ENCODE measurements at regions not wholly inside any gene's neighbourhood (a gene's known extent, or its start where the extent isn't known, plus 50 kb on each side); places are given as distances from the start of the nearest gene placed in this dataset.
"Not testable (repeated sequence)": the region's sequence is repeated elsewhere in the genome, so short reads cannot be mapped to it uniquely, and the experiment has no call there.

DNA sequence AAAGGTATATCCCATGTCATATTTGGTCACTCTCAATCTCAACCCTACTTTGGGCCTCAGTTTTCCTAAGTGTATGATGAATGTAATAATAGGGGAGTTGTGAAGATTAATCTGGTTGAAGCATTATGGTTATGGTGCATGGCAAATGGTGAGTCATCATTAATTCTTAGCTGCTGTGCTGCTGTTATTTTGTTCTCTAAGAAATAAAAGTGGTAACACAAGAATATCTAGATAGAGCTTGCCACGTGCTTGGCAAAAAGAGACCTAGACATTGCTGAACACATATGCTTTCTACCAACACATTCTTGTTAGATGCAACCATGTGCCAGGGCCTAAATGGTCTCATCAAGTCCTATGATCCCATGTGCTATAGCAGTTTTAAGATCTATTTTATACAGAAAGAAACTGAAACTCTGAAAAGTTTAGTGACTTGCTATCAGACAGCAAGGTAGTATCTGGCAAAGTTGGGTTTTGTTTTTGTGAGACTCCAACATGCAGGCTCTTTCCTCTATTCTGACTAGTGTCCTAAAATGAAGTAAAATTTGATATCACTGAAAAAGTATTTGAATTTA lies 699.9 kb upstream of the MEF2C start:
- DNase-seq (ENCODE audit: low read depth in 2 of 3, low spot score in 2 of 3), result no peak

DNA sequence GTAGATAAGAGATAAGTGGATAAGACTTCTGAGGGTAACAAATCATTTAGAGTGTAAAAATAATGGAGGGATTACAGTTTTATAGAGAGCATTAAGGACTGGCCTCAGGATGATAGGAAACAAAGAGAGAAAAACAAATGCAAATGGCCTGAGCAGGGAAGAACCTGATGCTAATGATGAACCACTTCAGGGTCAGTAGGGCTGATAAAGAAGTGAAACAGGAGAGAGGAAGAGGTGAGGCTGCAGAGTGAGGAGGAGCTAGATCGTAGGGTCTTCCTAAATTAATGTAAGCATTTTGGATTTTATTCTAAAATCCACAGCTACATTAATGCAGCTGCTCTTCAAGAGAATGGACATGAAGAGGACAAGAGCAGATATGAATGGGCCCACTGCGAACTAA lies 698.0 kb upstream of the MEF2C start:
- no peak for DNase-seq (ENCODE audit: low read depth in 2 of 3, low spot score in 2 of 3)

DNA sequence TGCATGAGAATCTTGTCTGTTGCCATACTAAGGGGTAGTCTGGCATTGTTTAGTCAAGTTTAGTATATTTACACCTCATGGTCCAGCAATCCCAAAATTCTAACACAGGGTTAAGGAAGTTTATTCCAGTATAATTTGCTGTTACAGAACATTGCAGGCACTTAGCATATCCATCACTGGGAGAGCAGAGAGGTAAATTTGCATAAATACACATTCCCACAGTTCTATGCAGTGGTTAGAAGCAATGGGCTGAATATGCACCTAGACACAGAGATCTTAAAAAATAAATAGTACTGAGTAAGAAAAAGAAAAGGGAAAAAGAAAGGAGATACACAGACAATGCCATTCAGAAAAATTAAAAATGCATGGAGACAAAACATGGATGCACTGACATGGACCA lies 692.3 kb upstream of the MEF2C start:
- DNase-seq (ENCODE audit: low read depth in 2 of 3, low spot score in 2 of 3), result no peak

DNA sequence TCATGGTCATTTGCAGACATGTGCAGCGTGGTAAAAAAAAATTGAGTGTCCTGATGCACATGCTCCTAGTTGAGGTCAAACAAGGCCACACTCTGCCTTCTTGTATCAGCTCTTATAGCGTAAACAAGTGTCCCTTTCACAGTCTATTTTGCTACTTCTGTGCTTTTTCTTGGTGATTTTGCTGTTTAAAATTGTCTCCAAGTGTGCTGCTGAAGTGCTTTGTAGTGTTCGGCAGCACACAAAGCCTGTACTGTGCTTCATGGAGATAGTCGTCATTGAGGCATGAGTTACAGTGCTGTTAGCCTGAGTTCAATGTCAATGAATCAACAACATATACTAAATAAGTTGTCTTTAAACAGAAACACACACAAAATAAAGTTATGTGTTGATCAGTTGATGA lies 690.4 kb upstream of the MEF2C start:
- no peak for DNase-seq (ENCODE audit: low read depth in 2 of 3, low spot score in 2 of 3)

DNA sequence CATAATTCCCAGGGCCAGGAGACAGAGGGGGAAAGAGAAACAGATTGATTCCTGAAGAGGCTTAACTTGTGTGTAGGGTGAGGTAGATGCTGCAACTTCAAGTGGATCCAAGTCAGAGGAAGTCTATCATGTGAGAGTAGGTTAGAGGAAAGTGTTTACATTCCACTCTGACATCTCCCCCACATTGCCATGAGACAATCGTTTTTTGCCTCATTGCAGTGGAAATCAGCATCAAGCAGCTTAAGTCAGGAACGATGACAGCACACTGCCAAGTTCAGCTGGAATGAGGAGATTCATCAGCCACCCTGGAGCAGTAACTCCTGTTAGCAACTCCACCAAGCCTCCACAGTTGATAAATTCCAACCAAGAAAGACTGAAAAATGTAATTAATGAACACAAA lies 689.7 kb upstream of the MEF2C start:
- no peak for DNase-seq (ENCODE audit: low read depth in 2 of 3, low spot score in 2 of 3)

DNA sequence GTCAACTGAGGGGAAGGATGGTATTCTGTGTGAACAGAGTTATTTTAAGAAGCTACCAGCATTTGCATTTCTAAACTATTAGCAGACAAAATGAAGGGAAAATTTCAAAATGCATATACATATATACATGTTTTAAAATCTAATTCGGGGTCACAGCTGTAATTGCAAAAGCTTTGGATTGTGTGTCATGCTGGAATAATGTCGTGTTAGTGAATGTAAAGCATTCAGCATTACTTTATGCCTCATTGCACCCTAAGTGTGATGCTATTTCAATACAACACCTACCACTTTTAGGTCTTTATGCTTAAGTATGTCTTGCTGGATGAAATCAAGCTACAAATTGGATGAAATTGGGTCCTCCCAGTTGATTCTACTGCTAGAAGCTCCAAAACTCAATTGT lies 687.6 kb upstream of the MEF2C start:
- DNase-seq (ENCODE audit: low read depth in 2 of 3, low spot score in 2 of 3), result no peak

DNA sequence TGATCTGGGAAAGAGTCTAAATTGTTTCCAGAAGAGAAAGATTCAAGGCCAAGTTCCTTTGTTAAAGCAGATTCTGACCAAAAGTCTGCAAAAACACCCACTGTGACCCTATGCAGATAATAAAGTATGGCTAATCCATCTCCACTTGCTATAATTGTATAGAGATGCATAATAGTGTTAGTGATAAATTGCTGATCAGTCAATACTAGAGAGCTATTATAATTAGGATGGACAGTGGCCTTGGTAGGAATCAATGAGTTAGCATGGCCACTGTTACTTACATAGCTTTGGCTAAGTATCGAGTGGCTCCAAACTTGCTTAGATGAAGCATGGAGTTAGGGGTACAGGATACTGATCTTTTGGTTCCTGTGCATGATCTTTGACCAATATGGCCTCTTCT lies 683.4 kb upstream of the MEF2C start:
- DNase-seq (ENCODE audit: low read depth in 2 of 3, low spot score in 2 of 3), result no peak

DNA sequence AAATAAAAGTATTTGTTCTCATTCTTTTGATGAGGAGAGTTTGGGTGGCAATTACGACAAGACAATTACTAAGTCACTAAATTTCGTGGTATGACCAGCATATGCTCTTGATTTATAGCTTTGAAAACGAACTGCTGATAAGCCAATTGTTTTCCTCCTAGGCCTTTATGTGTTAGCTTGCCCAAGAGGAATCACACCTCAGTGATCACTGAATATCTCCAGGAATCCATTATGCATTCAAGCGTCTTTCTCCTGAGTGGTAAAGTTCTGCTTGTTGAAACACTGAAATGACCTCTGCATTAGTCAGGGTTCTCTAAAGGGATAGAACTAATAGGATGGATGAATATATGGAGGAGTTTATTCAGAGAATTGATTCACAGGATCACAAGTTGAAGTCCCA lies 677.7 kb upstream of the MEF2C start:
- no peak for DNase-seq (ENCODE audit: low read depth in 2 of 3, low spot score in 2 of 3)

DNA sequence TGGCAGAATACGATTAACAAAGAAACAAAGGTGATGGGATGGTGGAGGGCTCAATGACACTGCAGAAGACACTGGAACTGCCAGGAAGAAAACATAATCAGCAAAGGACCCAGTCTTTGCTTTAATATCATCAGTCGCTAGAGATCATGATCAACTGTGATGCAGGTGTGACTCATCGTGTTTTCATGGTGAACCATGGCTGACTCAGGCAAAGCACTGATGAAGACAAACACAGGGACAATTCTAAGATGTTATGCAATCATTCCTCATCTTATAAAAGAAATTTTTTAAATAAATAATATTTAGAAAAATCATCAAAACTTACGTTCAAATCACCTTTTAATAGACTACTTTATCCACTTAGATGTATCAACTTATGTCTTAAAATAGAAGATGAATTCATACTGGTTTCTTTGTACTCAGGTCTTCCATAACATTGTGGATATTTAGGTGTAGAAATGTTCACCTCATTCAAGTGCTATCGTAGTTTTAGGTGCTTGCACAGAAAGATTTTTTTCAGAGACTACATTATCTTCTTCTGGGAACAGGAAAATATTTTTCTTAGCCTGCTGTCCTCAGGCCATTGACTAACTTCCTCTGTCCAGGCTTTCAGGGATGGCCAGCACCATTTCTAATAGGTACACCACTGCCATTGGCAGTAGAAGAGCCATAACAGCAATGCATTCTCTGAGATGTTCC lies 673.4 kb upstream of the MEF2C start:
- DNase-seq (ENCODE audit: low read depth in 2 of 3, low spot score in 2 of 3), result no peak

DNA sequence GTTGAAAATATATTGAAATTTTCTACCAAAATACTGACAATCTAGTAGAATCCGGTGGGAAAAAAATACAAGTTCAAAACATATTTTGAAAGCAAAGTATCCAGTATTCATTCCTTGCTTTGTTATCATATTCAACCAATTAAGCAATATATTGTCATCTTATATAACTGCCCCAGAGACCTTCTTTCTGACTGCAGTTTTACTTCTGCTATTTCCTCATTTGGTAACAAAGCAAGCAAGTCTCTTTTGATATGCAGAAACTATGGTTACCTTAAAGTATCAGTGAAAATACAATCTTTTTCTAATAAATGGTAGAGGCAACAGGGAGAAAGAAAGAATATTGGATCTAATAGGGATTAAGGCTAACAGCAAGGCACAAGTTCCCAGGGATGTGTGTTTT lies 663.7 kb upstream of the MEF2C start:
- no peak for DNase-seq (ENCODE audit: low read depth in 2 of 3, low spot score in 2 of 3)

DNA sequence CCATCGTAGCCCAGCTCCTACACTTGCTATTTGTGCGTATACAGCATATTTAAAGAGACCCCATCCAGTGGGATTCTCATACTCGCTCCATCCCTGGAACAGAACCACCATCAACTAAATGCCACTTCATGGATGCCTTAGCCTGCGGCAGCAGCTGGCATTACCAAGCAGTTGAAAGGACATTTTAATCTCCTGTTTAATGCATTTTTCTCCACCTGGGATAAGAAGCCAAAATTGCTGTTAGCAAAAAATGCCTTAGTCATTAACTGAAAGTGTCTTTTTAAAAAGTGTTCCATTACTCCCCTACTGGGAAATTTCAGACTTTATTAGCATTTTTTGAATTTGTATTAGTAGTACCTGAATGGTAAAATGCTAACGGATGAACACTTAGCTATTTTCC lies 662.6 kb upstream of the MEF2C start:
- DNase-seq (ENCODE audit: low read depth in 2 of 3, low spot score in 2 of 3), result no peak

DNA sequence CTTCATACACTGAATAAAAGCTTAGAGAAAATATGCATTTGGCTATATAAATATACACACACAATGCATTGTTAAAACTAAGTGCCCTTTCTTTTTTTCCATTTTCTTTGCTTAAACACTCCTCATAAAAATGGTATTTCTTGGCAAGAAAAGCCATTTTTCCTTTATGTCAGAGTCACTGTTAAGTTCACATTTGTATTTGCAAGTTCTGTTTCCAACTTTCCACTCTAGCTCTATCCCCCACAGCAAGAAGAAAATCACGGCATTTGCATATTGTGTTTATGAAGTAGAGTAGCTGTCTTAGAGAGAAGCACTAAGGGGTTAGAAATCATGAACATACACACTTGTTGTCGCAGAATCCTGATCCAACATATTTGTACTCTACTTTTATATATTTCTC lies 662.1 kb upstream of the MEF2C start:
- no peak for DNase-seq (ENCODE audit: low read depth in 2 of 3, low spot score in 2 of 3)

DNA sequence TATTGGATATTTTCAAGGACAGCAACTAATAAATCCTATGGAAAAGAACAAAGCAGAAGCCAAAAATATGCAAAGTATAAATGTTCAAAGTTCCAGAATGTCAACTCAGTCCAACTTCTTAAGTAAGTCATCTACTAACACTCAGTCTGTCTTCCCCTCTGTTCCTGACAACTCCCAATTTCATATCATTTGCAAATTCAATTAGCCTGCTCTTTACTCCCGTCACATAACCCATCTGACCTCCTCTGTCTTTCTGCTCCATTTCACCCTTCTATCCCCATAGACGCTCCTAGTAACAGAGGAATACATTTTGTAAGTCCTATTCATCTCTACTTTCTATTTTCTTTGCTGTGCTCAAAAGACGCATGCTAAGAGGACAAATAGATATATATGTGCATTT lies 659.8 kb upstream of the MEF2C start:
- no peak for DNase-seq (ENCODE audit: low read depth in 2 of 3, low spot score in 2 of 3)

DNA sequence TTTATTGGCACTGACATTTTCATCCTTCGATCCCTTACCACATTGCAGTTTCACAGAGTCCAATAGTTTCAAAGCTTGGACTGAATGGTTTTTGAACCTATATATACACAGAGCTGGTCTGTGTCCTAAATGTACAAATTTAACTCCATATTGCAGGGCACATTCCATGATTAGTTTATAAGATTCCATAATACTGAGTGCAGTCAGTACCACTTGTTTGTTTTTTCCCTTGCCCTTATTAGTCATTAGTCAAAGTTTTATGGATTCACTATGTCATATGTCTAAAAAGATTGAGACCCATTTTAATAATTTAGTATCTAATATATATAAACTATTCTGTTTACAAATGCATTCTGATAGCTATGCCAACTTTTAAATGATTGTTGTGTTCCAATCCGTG lies 654.8 kb upstream of the MEF2C start:
- DNase-seq (ENCODE audit: low read depth in 2 of 3, low spot score in 2 of 3), result no peak

DNA sequence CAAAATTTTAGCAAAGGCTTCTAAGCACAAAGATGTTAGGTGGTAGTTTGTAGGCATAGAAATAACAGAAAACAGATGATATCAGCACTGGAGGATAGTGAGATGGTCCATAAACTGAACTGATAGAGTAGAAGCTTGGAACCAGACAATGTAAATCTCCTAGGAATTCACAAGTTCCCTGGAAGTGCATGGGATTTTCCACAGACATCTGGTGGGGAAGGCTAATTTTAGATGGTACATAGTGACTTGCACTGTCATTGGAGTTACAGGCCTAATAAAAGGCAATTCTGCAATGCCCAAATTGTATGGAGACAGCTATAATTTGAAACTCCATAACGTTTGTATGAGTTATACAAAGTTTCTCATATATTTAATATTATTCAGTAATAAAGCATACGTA lies 653.0 kb upstream of the MEF2C start:
- DNase-seq (ENCODE audit: low read depth in 2 of 3, low spot score in 2 of 3), result no peak

DNA sequence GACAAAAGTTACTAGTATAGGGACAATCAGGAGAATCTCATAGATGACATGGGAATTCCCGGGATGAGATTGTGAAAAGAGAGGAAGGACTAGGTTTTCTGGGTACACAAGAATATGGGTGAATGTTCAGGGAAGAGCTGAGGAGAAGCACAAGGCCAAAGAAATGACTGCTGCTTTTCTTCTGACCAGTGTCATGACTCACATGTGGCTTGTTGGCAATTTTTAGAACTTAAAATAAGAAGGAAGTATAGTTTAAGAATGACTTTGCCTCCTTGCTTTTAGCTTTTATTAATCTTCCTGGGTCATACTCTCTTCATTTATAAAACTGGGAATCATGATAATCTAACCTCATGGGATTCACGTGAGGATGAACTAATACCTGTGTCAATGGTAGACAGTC lies 652.4 kb upstream of the MEF2C start:
- no peak for DNase-seq (ENCODE audit: low read depth in 2 of 3, low spot score in 2 of 3)

DNA sequence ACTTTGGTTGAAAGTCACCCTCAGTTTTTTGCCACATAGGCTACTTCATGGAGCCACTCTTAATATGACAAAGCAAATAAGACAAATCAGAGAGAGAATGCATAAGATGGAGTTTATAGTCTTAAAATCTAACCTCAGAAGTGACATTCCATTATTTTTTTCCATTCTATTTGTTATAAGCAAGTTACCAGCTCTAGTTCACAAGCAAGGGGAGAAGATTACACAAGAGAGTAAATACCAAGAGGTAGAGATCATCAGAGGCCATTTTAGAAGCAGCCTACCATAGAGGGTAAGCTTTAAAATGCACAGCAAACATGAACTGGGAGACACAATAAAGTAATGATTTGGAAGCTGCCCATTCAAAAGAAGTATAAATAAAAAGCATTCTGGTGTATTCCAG lies 651.3 kb upstream of the MEF2C start:
- no peak for DNase-seq (ENCODE audit: low read depth in 2 of 3, low spot score in 2 of 3)

DNA sequence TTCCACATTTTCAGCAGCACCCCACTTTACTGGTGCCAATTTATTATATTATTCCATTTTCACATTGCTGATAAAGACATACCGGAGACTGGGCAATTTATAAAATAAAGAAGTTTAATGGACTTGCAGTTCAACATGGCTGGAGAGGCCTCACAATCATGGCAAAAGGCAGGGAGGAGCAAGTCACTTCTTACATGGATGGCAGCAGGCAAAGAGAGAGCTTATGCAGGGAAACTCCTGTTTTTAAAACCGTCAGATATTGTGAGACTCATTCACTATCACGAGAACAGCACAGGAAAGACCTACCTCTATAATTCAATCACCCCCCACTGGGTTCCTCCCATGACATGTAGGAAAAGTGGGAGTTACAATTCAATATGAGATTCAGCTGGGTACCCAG lies 641.8 kb upstream of the MEF2C start:
- no peak for DNase-seq (ENCODE audit: low read depth in 2 of 3, low spot score in 2 of 3)

DNA sequence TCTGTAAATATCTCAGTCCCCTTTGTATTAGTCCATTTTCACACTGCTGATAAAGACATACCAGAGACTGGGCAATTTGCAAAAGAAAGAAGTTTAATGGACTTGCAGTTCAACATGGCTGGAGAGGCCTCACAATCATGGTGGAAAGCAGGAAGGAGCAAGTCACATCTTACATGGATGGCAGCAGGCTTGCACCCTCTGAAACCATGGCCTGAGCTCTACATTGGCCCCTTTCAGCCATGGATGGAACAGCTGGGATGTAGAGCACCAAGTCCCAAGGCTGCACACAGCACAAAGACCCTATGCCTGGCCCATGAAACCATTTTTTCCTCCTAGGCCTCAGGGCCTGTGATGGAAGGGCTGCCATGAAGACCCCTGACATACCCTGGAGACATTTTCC lies 640.9 kb upstream of the MEF2C start:
- DNase-seq (ENCODE audit: low read depth in 2 of 3, low spot score in 2 of 3), result not testable (repeated sequence)

DNA sequence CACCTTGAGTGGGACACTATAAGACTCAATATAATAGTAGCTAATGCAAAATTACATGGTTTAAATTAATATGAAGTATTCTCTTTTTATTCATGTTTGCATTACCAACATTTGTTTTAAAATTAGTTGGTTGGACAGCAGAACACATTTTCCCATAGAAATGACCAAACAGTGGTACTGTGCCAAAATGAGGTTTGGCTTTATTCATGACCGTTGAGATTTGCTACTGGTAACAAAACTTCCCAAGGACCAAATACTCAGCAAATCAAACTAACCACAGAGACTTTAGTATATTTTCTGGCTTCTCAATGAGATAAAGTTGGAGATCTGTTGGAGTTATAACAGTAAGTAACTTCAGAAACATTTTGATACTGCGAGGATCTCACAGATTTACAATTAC lies 637.8 kb upstream of the MEF2C start:
- DNase-seq (ENCODE audit: low read depth in 2 of 3, low spot score in 2 of 3), result no peak

DNA sequence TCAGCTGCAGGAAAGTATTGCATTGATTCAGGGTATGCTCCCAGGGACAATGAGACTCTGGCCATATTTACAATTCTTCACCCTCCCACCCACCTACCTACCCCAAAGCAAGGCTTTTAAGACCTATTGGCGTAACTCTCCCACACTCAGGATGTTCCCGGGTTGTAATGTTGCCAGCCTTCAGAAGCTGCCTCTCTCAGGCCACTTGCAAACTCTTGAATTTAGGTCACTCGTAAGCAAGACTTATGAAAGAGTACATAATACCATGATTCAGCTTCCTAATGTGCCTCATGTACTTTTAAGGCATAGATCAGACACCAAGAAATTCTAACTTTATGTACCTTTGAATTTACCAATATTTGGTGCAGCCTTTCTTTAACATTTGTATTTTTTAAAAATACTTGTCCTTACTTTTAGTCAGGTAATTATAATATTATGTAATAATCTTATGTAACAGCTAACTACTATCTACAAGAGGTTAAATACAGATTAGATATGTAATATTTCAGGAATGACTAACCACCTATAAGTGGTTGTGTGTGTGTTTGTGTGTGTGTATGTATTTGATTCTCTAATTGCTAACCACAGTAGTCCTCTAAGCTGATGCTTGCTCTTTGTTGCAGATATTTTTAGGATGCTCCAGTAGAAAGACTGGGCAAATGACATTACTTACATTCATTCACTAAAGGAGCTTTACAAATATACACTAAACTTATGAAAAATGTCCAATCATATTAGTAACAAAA lies 630.5 kb upstream of the MEF2C start:
- no peak for DNase-seq (ENCODE audit: low read depth in 2 of 3, low spot score in 2 of 3)

DNA sequence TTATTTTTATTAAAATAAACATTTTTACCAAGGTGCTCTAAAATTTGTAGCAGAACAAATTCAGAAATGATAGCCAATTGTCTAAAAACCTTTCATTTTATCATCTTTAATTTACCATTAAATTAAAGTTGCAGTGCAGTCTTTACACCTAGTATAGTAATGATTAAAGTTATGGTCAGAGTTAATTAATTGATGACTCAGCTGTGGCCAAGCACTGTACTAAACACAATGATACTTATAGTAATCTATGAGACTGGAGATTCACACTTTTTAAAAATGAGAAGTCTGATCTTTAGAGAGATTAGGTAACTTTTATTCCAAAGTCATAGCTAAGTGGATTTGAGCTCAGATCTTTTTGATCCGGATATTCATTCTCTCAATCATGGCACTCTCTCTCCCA lies 621.1 kb upstream of the MEF2C start:
- DNase-seq (ENCODE audit: low read depth in 2 of 3, low spot score in 2 of 3), result no peak

DNA sequence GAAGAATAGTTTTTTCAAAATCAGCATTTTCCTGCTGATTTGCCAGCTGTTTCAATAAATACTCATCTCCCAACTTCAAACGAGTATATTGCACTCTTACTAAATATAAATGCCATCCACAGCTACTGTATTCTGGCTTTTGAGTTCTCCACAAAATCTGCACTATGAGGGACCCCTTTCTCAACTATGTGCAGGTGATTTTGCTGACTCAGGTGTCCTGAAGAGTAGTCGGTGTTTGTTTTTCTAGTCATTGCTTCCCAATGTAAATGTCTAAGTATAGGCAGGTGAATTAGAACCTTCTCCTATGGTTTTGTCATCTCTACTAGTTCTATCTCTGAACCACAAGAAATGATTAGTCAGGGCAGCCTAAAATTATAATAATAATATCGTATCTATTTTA lies 616.8 kb upstream of the MEF2C start:
- DNase-seq (ENCODE audit: low read depth in 2 of 3, low spot score in 2 of 3), result no peak

Measured in activated CD8-positive, alpha-beta memory T cell treated with anti-CD3 and anti-CD28 coated beads for 48 hours (primary cell).